ENCODE measurements at regions not wholly inside any gene's neighbourhood (a gene's known extent, or its start where the extent isn't known, plus 50 kb on each side); places are given as distances from the start of the nearest gene placed in this dataset.
"Not testable (repeated sequence)": the region's sequence is repeated elsewhere in the genome, so short reads cannot be mapped to it uniquely, and the experiment has no call there.

DNA sequence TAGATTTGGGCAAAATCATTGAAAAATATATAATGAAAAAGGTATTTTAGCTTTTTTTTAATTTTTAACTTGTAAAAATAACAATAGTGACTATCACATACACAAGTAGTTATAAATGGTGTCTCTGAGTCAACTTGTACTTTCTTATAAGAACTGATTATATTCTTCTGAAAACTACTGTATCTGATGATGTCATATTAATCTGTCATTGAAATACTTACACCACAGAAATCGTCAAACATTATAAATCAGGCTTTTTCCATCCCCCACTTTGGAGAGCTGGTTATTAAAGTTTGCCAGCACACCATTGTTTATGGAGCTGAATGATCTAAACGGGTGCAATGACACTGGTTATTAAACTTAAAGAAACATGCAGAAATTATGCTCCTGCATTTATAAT, 1259.6 kb upstream of the CNTN5 start:
- no peaks in the 10 kb centered on the region for H3K27me3 ChIP-seq
- H3K4me3 ChIP-seq: no peak overlapping the region
- TF ChIP-seq CTCF (IDR thresholded peaks at IDR 0.05) (no peak), POLR2A (IDR thresholded peaks at IDR 0.05) (no peak), POLR2AphosphoS5 (IDR thresholded peaks at IDR 0.05) (no peak)
- no peak overlapping the region for H3K27ac ChIP-seq
- no peak for DNase-seq (ENCODE audit: low spot score in 2 of 2)
- H3K4me1 ChIP-seq: no peaks in the 10 kb centered on the region
- intact Hi-C loops (cut with DNase I; ENCODE audit: low total_unique reads): no loop called here
- no peaks in the 10 kb centered on the region for H3K36me3 ChIP-seq
- no peaks in the 10 kb centered on the region for H3K9me3 ChIP-seq

DNA sequence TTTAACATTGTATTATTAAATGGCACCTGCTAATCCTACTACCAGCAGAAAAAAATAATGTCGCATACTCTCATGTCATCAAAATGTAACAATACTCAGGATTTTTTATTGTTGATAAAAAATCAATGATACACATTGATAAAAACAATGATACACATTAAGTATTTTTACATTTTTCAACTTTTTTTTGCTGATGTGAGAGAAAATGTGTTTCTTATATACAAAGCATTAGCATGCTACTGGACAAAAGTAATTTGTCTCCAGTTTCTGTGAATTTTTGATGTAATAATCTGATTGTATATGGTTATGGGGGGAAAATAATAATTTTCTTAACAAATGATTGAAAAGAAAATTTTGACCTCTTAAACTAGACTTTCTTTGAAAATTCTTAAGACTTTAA, 1256.6 kb upstream of the CNTN5 start:
- no peak for DNase-seq (ENCODE audit: low spot score in 2 of 2)
- intact Hi-C loops (cut with DNase I; ENCODE audit: low total_unique reads): no loop called here
- no peaks in the 10 kb centered on the region for H3K36me3 ChIP-seq
- TF ChIP-seq POLR2A (IDR thresholded peaks at IDR 0.05) (no peak), POLR2AphosphoS5 (IDR thresholded peaks at IDR 0.05) (no peak), CTCF (IDR thresholded peaks at IDR 0.05) (no peak)
- H3K27ac ChIP-seq: no peak overlapping the region
- no peaks in the 10 kb centered on the region for H3K9me3 ChIP-seq
- H3K27me3 ChIP-seq: no peaks in the 10 kb centered on the region
- no peak overlapping the region for H3K4me3 ChIP-seq
- H3K4me1 ChIP-seq: no peaks in the 10 kb centered on the region

DNA sequence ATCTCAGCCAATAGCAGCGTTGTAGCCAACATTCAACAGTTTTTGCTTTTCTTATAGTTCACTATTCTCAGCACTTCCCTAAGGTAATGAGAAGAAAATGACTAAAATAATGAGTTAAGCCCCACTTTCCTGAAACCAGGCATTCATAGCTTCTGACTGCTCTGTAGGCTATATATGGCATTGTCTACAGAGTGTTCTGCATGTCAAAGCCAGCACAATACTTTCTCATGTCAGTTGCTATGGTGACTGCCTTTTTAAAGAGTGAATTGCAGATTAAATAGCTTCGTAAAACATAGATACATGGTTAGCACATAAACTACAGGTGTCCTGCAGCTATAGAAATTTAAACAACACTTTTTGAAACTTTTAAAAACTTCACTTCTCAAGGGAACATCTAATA, 1256.1 kb upstream of the CNTN5 start:
- TF ChIP-seq CTCF (IDR thresholded peaks at IDR 0.05) (no peak), POLR2AphosphoS5 (IDR thresholded peaks at IDR 0.05) (no peak), POLR2A (IDR thresholded peaks at IDR 0.05) (no peak)
- intact Hi-C loops (cut with DNase I; ENCODE audit: low total_unique reads): no loop called here

GRCh38 chr11:97770570-97770969, 1250.2 kb upstream of the CNTN5 start:
- no peak for TF ChIP-seq POLR2A (IDR thresholded peaks at IDR 0.05)
- no peak for TF ChIP-seq CTCF (IDR thresholded peaks at IDR 0.05)
- TF ChIP-seq POLR2AphosphoS5 (IDR thresholded peaks at IDR 0.05): no peak
- Histone ChIP-seq H3K4me1 (no peaks in the 10 kb centered on the region), H3K27ac (no peak overlapping the region), H3K9me3 (no peaks in the 10 kb centered on the region), H3K27me3 (no peaks in the 10 kb centered on the region), H3K36me3 (no peaks in the 10 kb centered on the region), H3K4me3 (no peak overlapping the region)
- intact Hi-C loops (cut with DNase I; ENCODE audit: low total_unique reads): no loop called here
- no peak for DNase-seq (ENCODE audit: low spot score in 2 of 2)

More for the DNA sequence above, 1256.1 kb upstream of the CNTN5 start:
- DNase-seq (ENCODE audit: low spot score in 2 of 2): no peak
- H3K27me3 ChIP-seq: no peaks in the 10 kb centered on the region
- no peaks in the 10 kb centered on the region for H3K36me3 ChIP-seq
- no peaks in the 10 kb centered on the region for H3K4me1 ChIP-seq
- no peak overlapping the region for H3K27ac ChIP-seq
- H3K4me3 ChIP-seq: no peak overlapping the region
- H3K9me3 ChIP-seq: no peaks in the 10 kb centered on the region

GRCh38 chr11:97772705-97773104, 1248.0 kb upstream of the CNTN5 start:
- H3K27ac ChIP-seq: no peak overlapping the region
- no peaks in the 10 kb centered on the region for H3K4me1 ChIP-seq
- no peak overlapping the region for H3K4me3 ChIP-seq
- no peak for DNase-seq (ENCODE audit: low spot score in 2 of 2)
- no peaks in the 10 kb centered on the region for H3K36me3 ChIP-seq
- H3K9me3 ChIP-seq: no peaks in the 10 kb centered on the region
- TF ChIP-seq POLR2A (IDR thresholded peaks at IDR 0.05): no peak
- TF ChIP-seq CTCF (IDR thresholded peaks at IDR 0.05): no peak
- H3K27me3 ChIP-seq: no peaks in the 10 kb centered on the region
- intact Hi-C loops (cut with DNase I; ENCODE audit: low total_unique reads): no loop called here

DNA sequence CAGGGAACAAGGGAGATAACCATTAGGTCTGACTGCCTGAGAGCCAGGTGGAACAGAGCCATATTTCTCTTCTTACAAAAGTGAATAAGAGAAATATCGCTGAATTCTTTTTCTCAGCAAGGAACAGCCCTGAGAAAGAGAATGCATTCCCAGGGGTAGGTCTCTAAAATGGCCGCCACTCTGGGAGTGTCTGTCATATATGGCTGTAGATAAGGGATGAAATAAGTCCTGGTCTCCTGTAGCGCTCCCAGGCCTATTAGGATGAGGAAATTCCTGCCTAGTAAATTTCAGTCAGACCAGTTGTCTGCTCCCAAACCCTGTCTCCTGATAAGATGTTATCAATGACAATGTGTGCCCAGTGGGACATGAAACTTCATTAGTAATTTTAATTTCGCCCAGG, 1236.4 kb upstream of the CNTN5 start:
- DNase-seq (ENCODE audit: low spot score in 2 of 2); intact Hi-C loops (cut with DNase I; ENCODE audit: low total_unique reads); H3K36me3 ChIP-seq; H3K27me3 ChIP-seq; H3K4me1 ChIP-seq; H3K4me3 ChIP-seq; H3K27ac ChIP-seq: not testable (repeated sequence)
- peaks cover 4 to 13% of the 10 kb centered on the region in 2 donors for H3K9me3 ChIP-seq

All from breast epithelium (tissue), 4 donors.